ENCODE measurements at regions not wholly inside any gene's neighbourhood (a gene's known extent, or its start where the extent isn't known, plus 50 kb on each side); places are given as distances from the start of the nearest gene placed in this dataset.

- TF ChIP-seq POLR2A (IDR thresholded peaks at IDR 0.05) (no peak), CTCF (IDR thresholded peaks at IDR 0.05) (no peak), POLR2AphosphoS5 (IDR thresholded peaks at IDR 0.05; ENCODE audit: insufficient read depth in 1 of 2, low read depth in 1 of 2) (no peak)
Observed at GRCh38 chr14:45742187-45742586, 489.2 kb upstream of the MIS18BP1 start.
